H9 (cell line): ENCODE measurements at regions not wholly inside any gene's neighbourhood (a gene's known extent, or its start where the extent isn't known, plus 50 kb on each side); places are given as distances from the start of the nearest gene placed in this dataset.

Source experiments
- DNase-seq: peaks from one replicate; pipeline ENCODE4 v3.0.0-alpha.2; 2017
- H2AFZ ChIP-seq: one replicate; pipeline ENCODE4 v1.6.1; 2013; ENCODE audit warnings: mild to moderate bottlenecking, low read length, control low read depth, moderate library complexity
- H2AK5ac ChIP-seq: 2 replicates; pipeline ENCODE4 v1.6.1; 2013; ENCODE audit warnings: low read length, control low read depth, mixed read lengths; ENCODE audit not compliant: insufficient read length
- H2BK120ac ChIP-seq: one replicate; pipeline ENCODE4 v1.6.1; 2013; ENCODE audit warnings: low read depth, mild to moderate bottlenecking, low read length, control low read depth, inconsistent platforms; ENCODE audit not compliant: poor library complexity, severe bottlenecking
- H2BK12ac ChIP-seq: 2 replicates; pipeline ENCODE4 v1.6.1; 2013; ENCODE audit warnings: low read length, control low read depth, mixed read lengths, low read depth; ENCODE audit not compliant: insufficient read length
- H2BK15ac ChIP-seq: 2 replicates; pipeline ENCODE4 v1.6.1; 2013; ENCODE audit warnings: low read depth, low read length, control low read depth
- H2BK20ac ChIP-seq: one replicate; pipeline ENCODE4 v1.6.1; 2013; ENCODE audit warnings: low read depth, mild to moderate bottlenecking, low read length, control low read depth, inconsistent platforms; ENCODE audit not compliant: poor library complexity, severe bottlenecking
- H2BK5ac ChIP-seq: 2 replicates; pipeline ENCODE4 v1.6.1; 2013; ENCODE audit warnings: low read length, control low read depth, mixed read lengths; ENCODE audit not compliant: insufficient read length
- H3K14ac ChIP-seq: 2 replicates; pipeline ENCODE4 v1.6.1; 2013; ENCODE audit warnings: low read length, control low read depth; ENCODE audit not compliant: insufficient read depth
- H3K18ac ChIP-seq: 2 replicates; pipeline ENCODE4 v1.6.1; 2013; ENCODE audit warnings: low read depth, mild to moderate bottlenecking, mixed read lengths, low read length, control low read depth; ENCODE audit not compliant: insufficient read length
- H3K23ac ChIP-seq: 2 replicates; pipeline ENCODE4 v1.6.1; 2013; ENCODE audit warnings: low read length, control low read depth, mixed read lengths, low read depth; ENCODE audit not compliant: insufficient read length
- H3K23me2 ChIP-seq: 2 replicates; pipeline ENCODE4 v1.6.1; 2013; ENCODE audit warnings: low read depth, mild to moderate bottlenecking, mixed read lengths, low read length, control low read depth; ENCODE audit not compliant: insufficient read length, poor library complexity, severe bottlenecking
- H3K27ac ChIP-seq: 2 replicates; pipeline ENCODE4 v1.5.1; 2013; ENCODE audit warnings: low read length, control low read depth, mixed read lengths, low read depth; ENCODE audit not compliant: insufficient read length
- H3K27me3 ChIP-seq: 2 replicates; pipeline ENCODE4 v1.6.1; 2013; ENCODE audit warnings: low read length, control low read depth, inconsistent platforms; ENCODE audit not compliant: insufficient read depth
- H3K4ac ChIP-seq: 2 replicates; pipeline ENCODE4 v1.6.1; 2013; ENCODE audit warnings: low read depth, mild to moderate bottlenecking, control low read depth, inconsistent platforms, low read length, moderate library complexity
- H3K4me1 ChIP-seq: 2 replicates; pipeline ENCODE4 v1.6.1; 2013; ENCODE audit warnings: low read length, control low read depth, inconsistent platforms; ENCODE audit not compliant: insufficient read depth
- H3K4me2 ChIP-seq: 2 replicates; pipeline ENCODE4 v1.6.1; 2013; ENCODE audit warnings: low read length, control low read depth, mixed read lengths; ENCODE audit not compliant: insufficient read length, insufficient read depth
- H3K56ac ChIP-seq: 2 replicates; pipeline ENCODE4 v1.6.1; 2013; ENCODE audit warnings: low read depth, mild to moderate bottlenecking, mixed read lengths, low read length, control low read depth; ENCODE audit not compliant: insufficient read length
- H3K79me1 ChIP-seq: 2 replicates; pipeline ENCODE4 v1.6.1; 2013; ENCODE audit warnings: low read depth, mild to moderate bottlenecking, moderate library complexity, low read length, control low read depth, inconsistent platforms; ENCODE audit not compliant: insufficient read depth, poor library complexity, severe bottlenecking
- H3K79me2 ChIP-seq: 2 replicates; pipeline ENCODE4 v1.6.1; 2013; ENCODE audit warnings: low read length, control low read depth, inconsistent platforms; ENCODE audit not compliant: insufficient read depth
- H3K9ac ChIP-seq: 2 replicates; pipeline ENCODE4 v1.6.1; 2013; ENCODE audit warnings: low read length, control low read depth, mixed read lengths; ENCODE audit not compliant: insufficient read length; ENCODE audit errors: extremely low read depth
- H3K9me3 ChIP-seq: one replicate; pipeline ENCODE4 v1.6.1; 2013; ENCODE audit warnings: low read depth, low read length, inconsistent platforms; ENCODE audit not compliant: control insufficient read depth
- H3T11ph ChIP-seq: one replicate; pipeline ENCODE4 v1.6.1; 2013; ENCODE audit warnings: mild to moderate bottlenecking, low read length, control low read depth, inconsistent platforms
- H4K20me1 ChIP-seq: one replicate; pipeline ENCODE4 v1.6.1; 2013; ENCODE audit not compliant: control insufficient read depth, insufficient read length, insufficient read depth
- H4K5ac ChIP-seq: 2 replicates; pipeline ENCODE4 v1.6.1; 2013; ENCODE audit warnings: low read depth, mild to moderate bottlenecking, mixed read lengths, low read length, control low read depth; ENCODE audit not compliant: insufficient read length
- H4K8ac ChIP-seq: replicated peaks from 2 replicates; pipeline ENCODE4 v1.6.1; 2013; ENCODE audit warnings: low read length, control low read depth, mixed read lengths, low read depth; ENCODE audit not compliant: insufficient read length
- H4K91ac ChIP-seq: 2 replicates; pipeline ENCODE4 v1.6.1; 2013; ENCODE audit warnings: low read depth, mild to moderate bottlenecking, moderate library complexity, mixed read lengths, low read length, control low read depth; ENCODE audit not compliant: insufficient read length
- H3K27ac Mint-ChIP-seq, 3 experiments: 2 replicates in 2 of 3; 3 replicates in 1 of 3; pipeline ENCODE4 v1.8.0; 2020 to 2021; ENCODE audit warnings: mixed read lengths in 3 of 3, mild to moderate bottlenecking in 1 of 3, moderate library complexity in 1 of 3
- H3K27me3 Mint-ChIP-seq: 2 replicates; pipeline ENCODE4 v1.8.0; 2021; ENCODE audit warnings: low read depth, mild to moderate bottlenecking, moderate library complexity, mixed read lengths
- H3K36me3 Mint-ChIP-seq, 3 experiments: 2 replicates in 2 of 3; 3 replicates in 1 of 3; pipeline ENCODE4 v1.8.0; 2020 to 2021; ENCODE audit warnings: low read depth in 3 of 3, mixed read lengths in 3 of 3; ENCODE audit not compliant: insufficient read depth in 1 of 3
- H3K4me1 Mint-ChIP-seq, 2 experiments: 2 replicates each; pipeline ENCODE4 v1.8.0; 2020; ENCODE audit warnings: mixed read lengths in 2 of 2
- H3K4me3 Mint-ChIP-seq, 2 experiments: 2 replicates in 1 of 2; 3 replicates in 1 of 2; pipeline ENCODE4 v1.8.0; 2020 to 2021; ENCODE audit warnings: mild to moderate bottlenecking in 2 of 2, mixed read lengths in 2 of 2, moderate library complexity in 1 of 2
- H3K9me3 Mint-ChIP-seq, 2 experiments: 2 replicates in 1 of 2; 3 replicates in 1 of 2; pipeline ENCODE4 v1.8.0; 2020; ENCODE audit warnings: mild to moderate bottlenecking in 2 of 2, mixed read lengths in 2 of 2, moderate library complexity in 1 of 2
- CTCF ChIP-seq: fragments of 200-600 bp; sonication (generic); conservative IDR thresholded peaks from 3 replicates; pipeline ENCODE4 v1.8.0; 2021; ENCODE audit warnings: antibody characterized with exemption, mild to moderate bottlenecking
- WGBS: extraction: QIAGEN DNeasy Blood & Tissue Kit; methylation state at CpG from one replicate; pipeline ENCODE4 v1.1.7; 2013; ENCODE audit warnings: missing lambda C conversion rate, low lambda C conversion rate, mixed read lengths; ENCODE audit not compliant: insufficient read length; ENCODE audit errors: extremely low coverage; 5-methylcytosine and 5-hydroxymethylcytosine counted together

- Histone ChIP-seq H3K23ac (no peak overlapping the region), H3K56ac (no peak overlapping the region), H3K4me2 (no peak overlapping the region), H3K4me1 (no peaks in the 10 kb centered on the region), H2BK20ac (no peak overlapping the region), H4K20me1 (no peaks in the 10 kb centered on the region), H2BK15ac (no peak overlapping the region), H4K5ac (no peak overlapping the region), H4K91ac (no peak overlapping the region), H3K9me3 (no peaks in the 10 kb centered on the region), H3K23me2 (no peaks in the 10 kb centered on the region), H3K4ac (no peak overlapping the region), H3K79me1 (no peaks in the 10 kb centered on the region), H2BK120ac (no peak overlapping the region), H3K18ac (no peak overlapping the region), H3K9ac (no peak overlapping the region), H2AK5ac (no peak overlapping the region), H3K14ac (no peak overlapping the region), H3K27ac (no peak overlapping the region), H2BK12ac (no peak overlapping the region), H3K27me3 (no peaks in the 10 kb centered on the region), H2BK5ac (no peak overlapping the region), H4K8ac (no peak overlapping the region), H3K79me2 (no peaks in the 10 kb centered on the region), H2AFZ (peak overlapping the region; percentile 83), H3T11ph (no peak overlapping the region)
- Mint-ChIP-seq H3K27ac (peak overlapping the region in 1 of 3 experiments; percentile 47; a peak in 1 of 7 replicates), H3K27me3 (no peaks in the 10 kb centered on the region), H3K4me3 (no peak overlapping the region), H3K4me1 (peaks cover 7 to 12% of the 10 kb centered on the region in 2 experiments; a peak in 3 of 4 replicates), H3K36me3 (no peaks in the 10 kb centered on the region), H3K9me3 (no peaks in the 10 kb centered on the region)
- DNase-seq, result no peak
- no peak for TF ChIP-seq CTCF
- WGBS, result no CpG with 5 or more reads among the region's 2 CpGs
These were observed 76.8 kb downstream of the ISOC1 start for GRCh38 chr5:129171194-129171944.
